NCI-H524 treated with DMSO at 0.1 percent for 48 hours (cell line): ENCODE measurements at regions not wholly inside any gene's neighbourhood (a gene's known extent, or its start where the extent isn't known, plus 50 kb on each side); places are given as distances from the start of the nearest gene placed in this dataset.

Source experiments
- DNase-seq: peaks from one replicate; lab custom pipeline; 2025; lab: John Stamatoyannopoulos, UW

DNA sequence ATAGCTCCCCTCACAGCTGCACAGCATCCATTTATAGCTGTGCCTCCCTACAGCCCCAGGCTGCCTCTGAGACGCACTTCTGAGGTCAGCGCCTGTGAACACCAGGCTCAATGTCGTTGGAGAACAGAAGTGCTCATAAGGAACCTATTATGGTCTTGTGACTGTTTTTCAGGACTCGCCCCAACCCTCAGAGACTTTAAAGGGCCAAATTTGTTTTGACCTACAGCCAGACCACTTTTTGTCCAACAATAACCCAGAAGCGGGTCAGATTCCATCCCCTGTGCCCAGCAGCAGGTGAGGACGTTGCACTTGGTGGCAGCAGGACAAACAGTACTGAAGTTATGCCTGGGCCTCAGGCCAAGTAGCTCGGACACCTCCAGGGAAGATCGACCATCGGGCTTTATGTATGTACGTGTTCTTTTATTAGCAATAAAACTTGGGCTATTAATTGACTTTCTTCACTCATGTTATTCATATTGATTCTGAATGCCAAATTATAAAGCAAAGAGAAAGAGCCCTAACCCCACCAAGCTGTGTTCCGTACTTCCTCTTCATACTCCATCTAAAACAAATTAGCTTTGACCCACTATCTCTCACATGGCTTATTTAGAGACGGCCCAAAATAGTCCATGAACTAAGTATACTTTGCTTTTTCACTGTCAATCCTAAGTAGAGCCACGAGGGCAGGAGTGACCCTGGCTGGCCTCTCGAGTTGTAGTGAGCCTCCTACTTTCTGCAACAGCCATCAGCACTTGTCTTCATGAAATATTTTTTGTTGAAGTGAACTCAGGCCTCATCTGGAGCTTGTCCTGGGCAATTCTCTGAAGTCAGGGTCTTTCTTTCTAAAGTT lies 92.3 kb upstream of the PAX6 start:
- DNase-seq, result no peak

DNA sequence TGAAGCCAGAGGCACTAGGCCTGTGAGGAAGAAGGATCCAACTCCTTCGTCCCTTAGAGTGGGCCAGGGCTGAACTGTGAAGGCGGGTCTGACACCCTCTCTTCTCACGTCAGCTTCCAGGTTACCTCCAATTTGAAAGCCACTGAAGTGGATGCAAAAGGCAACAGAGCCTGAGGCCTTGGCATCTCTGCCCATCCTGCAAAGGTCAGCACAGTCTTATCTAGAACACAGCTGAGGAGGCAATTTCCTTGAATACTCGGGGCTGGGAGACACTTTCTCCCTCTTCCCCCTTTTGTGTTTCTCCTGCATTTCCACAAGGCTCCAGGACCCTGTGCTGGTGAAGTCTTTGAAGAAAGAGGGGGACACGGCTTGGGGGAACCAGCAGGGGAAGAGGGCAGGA lies 91.6 kb upstream of the PAX6 start:
- no peak for DNase-seq

DNA sequence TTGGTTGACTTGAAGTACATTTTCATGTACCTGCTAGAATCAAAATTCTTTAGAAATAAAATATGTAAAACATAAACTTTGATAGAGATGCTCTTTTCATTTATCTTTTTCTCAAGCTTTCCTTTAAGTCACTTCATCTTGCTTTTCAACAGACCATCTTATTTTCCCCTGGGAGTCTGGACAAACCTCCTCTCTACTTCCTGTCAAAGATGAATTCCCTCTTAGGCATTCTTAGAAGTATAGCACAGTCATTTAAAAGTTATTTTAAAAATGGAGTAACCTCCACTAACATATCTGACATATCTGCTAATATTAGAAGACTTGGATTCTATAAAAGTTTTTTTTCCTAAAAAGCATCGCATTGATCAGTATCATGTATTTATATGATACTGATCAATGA lies 84.8 kb upstream of the PAX6 start:
- DNase-seq, result no peak

DNA sequence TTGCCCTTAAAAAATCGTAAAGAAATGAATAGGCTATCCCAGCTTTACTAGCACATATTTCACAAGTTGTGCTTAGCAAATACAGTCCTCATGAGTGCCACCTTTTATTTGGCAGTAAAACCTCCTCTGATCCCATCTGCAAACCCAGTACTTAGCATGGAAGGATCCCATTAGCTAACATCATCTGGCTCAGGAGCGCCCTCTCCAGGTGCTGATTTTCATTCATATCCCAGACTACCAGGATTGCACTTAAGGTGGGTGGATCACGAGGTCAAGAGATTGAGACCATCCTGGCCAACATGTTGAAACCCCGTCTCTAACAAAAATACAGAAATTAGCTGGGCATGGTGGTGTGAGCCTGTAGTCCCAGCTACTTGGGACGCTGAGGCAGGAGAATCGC lies 76.1 kb upstream of the PAX6 start:
- no peak for DNase-seq

DNA sequence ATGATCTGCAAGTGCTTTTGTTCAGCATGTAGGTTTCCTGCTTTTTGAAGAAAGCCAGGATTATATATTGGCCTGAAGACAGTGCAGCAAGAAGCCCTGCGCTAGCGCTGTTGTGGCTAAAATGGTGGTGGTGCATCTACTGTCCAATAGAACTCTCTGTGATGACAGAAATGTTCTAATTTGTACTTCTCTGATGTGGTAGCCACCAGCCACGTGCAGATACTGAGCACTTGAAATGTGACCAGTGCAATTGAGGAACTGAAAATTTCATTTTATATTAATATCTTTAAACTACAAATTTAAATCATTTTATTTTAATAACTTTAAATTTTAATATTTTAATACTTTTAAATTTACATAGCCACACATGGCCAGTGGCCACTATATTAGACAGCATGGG lies 73.0 kb upstream of the PAX6 start:
- DNase-seq, result no peak

DNA sequence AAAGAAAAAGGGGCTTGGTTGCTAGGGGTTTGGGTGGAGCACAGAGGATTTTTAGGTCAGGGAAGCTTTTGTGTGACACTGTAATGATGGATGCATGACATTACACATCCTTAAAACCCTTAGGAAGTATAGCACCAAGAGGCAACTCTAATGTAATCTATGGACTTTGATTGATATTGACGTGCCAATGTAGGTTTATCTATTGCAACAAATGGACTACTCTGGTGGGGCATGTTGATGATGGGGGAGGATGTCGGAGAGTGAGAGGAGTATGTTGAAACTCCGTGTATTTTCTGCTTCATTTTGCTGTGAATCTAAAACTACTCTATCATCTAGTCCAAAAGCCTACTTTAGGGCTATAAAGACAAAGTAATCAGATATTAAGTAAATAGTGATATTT lies 72.3 kb upstream of the PAX6 start:
- no peak for DNase-seq

DNA sequence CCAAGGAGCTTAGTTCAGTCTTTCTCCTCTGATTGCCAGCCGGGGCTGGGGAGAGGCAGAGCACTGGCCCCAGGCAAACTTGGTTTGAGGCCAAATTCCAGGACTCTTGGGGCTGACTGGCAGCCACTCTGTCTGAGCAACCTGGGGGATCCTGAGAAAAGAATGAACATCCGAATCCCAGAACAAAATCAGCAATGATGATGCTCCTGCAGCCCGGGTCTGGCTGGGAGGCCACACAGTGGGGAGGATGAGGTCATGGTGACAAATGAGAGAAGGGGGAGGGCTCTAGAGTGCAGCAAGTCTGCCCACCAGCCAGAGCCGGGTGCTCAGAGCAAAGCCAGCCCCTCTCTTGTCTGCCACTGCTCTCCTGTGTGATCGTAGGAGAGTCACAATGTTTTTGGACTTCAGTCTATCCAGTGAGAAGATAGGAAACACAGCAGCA lies 71.8 kb upstream of the PAX6 start:
- DNase-seq, result no peak

DNA sequence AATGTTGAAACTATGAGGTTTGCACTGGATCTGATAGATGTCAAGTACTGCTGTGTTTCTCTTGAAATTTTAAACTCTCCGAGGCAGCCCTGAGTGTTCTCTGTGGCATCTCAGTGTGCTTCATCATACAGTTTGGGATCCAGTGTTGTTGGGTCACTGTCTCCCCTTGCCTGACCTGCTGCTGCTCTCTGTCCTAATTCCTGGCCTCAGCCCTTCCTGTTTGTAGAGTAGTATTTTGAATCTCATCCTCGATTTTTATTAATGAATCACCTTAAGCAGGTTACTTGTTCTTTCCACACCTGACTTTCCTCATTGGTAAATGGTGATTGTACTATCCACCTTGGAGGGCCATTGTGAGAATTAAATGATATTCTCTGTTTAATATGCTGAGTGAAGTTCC lies 70.7 kb upstream of the PAX6 start:
- no peak for DNase-seq

DNA sequence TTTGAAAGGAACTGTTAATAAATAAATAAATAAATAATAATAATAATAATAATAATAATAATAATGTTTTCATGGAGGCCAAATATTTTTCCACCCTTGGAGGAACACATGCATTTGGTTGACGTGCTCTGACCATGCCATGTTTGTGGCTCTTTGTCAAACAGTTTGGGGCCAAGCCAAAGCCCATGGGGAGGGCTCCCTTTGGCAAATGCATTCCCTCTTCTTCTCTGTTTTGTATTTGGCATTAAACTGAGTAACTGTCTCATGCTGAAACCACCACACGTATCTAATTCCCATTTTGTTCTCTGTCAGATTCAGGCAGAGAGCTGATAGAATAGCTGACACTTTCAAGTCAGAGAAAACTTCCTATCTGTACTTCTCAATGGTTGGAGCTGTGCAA lies 68.6 kb upstream of the PAX6 start:
- DNase-seq, result no peak

DNA sequence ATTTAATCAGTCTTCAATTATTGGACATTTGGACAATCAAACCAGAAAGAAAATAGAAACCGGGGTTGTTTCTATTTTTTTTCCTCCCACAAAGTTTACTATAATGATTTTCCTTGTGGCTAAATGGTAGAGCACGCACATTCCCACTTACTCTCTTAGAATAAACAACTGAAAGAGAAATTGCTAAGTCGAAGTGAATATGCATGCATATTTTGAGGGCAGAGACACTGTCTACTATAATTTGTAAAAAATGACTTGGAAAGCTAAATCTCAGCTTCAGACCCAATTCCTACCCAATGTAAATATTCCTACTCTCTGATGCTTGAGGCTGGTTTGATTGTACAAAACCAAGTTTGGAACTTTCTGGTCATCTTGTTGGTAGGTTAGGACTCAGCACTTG lies 66.7 kb upstream of the PAX6 start:
- no peak for DNase-seq

DNA sequence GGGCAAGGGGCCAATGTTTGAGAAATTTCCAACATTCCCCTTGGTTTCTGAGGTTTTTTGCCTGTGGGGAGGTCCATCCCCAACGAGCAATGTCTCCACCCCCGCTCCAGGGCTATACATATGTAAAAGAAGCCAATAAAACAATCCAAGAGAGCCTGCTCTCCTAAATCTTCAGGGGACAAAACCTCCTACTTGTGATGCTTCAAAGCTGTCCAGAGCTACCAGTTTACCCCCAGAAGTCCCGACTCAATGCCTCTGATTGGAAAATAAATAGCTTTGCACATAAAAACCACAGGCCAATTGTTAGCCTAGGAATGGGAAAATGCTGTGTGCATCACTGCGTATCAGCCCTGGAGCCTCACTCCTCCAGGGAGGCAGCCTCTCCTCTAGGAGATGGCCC lies 66.0 kb upstream of the PAX6 start:
- DNase-seq, result no peak

DNA sequence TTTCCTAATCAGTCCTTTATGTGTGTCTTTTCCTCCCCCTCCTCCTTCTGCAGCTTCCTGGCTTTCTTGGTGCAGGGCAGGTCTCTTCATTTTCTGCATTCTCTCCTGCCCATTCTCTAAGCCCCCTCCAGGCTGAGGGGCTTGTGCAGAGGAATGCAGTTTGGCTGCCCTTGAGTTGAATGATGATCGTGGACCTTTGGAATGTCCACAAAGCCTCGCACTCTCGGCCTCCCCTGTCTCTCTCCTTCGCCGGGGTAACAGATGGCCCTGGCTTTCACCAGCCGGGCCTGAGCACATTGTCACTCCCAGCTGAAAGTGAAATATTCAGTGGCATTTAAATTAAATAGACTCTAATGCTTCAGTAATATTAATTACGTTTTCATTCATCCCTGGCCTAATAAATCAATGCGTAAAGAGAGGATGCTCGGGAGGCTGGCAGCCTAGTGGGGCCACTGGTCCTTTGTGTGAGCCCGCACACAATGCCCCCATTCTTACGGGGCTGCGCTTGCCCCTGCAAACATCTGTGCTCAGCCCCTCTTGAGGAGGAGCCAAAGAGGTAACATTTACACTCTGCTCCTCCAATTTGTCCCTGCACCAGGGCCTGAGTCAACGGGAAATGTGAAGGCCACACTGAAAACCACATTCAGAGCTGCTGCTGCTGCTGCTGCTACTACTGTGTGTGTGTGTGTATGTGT lies 64.9 kb upstream of the PAX6 start:
- DNase-seq, result no peak

DNA sequence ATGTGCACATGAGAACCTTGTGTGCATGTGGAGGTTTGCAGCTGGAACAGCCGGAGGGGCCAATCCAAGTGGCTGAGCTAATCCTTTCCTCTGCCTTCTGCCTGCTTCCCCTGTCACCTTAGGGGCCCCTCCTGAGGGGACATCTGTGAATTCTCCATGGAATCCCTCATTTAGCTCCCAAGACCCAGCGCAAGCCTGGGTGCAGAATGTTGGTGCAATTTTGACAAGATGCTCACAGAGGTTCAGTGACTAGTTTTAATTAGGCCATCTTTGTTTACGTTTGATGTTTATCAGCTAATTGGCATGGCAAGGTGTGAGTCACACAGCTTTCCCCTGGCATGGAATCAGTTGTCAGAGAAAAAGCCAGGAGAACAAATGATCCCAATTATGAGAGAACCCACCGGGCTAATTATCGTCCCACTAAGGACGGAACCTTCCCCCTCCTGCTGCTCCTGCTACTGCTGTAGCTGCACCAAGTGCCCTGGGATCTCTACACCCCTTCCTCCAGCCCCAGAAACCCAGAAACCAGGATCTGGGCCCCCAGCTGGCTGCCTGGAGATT lies 63.6 kb upstream of the PAX6 start:
- DNase-seq, result peak; percentile 77

DNA sequence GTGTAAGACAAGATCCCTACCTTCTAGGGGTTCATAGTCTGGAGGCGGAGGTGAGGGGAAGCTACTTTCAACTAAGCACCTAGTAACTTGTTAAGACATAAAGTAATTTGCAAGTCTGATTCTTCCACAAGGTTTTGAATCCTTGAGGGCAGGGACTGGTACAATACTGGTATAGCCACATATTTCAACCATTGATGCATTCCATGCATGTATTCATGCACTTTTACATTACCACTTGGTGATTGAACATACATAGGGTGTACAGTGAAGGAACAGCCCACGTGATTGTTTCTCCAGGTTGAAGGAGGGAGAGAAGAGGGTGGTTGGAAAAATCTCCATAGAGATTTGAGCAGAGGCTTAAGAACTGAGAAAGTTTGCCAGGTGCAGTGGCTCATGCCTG lies 62.0 kb upstream of the PAX6 start:
- no peak for DNase-seq

DNA sequence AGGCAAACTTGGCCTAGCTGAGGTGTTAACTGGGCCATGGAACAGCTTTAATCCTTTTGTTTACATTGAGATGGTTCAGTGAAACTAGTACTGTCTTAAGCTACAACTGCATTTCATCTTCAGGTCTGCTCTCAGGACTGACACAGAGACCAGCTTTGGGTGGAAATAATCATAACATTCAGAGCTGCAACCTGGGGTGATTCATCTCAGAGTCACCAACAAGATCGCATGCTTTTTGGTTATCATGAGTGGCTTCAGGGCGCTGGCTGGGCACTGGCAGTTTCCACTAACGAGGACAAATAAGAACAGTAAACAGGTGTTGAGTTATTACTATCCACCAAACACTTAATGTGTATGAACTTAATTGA lies 60.9 kb upstream of the PAX6 start:
- DNase-seq, result no peak

DNA sequence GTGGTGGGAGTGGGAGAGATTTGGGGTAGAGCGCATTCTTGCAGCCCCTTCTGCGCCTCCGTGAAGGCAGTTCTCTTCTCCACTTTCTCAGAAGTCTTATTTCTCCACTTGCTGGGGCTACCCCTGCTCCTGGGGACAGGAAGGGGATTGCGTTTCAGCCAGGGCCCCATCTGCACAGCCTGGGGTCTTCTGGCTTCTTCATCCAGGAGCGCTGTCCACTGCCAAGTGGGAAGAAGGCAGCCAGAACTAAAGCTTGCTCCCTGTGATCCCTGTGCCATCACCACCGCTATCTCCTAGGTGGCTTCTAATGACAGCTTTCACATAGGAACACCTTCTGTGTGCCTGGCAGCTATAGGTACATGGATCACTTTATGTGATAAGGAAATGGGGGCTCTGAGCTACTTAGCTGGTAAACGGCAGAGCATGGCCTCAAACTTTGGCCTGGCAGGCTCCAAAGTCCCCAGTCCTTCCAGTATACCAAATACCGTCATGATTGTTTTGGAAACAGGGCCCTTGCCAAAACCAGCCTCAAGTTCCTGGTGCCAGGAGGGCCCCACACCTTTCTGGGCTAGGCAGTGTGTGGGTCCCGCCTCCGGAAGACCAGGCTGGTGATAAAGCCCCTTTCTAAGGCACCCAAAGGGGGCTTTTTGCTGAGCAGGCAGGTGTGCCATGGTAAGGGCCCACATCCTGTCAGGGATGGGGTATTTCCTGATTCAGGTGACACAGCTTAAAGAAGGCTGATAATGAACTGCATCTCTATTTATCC lies 60.4 kb upstream of the PAX6 start:
- DNase-seq, result no peak

DNA sequence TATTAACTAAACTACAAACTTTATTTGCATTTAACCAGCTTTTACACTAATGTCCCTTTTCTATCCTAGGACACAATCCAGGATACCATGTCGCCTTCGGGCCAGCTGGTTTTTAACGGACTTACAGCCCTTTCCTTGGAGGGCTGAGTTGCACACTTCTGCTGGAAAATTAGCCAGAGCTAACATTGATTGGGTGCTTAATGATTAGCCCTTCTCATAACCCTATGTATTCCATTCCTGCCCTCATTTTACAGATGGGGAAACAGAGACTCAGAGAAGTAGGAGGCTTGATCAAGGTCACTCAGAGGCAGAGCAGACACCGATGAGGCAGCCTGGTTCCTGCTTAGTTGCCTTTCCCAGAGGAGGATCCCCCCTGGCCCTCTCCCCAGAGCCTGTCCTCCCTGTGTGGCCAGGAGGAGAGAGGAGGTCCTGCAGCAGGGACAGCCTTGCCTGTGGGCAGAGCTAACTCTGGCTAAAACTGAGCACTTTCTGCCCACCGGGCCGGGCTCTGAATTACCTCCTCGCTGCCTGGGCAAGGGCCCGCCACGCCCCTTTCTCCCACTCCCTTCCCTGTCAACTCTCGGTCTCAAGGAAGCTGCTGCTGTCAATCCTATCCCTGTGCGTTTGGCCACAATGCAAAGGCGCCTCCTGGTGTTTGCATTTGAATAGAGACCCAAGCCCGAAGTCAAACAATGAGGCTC lies 59.6 kb upstream of the PAX6 start:
- DNase-seq, result no peak

DNA sequence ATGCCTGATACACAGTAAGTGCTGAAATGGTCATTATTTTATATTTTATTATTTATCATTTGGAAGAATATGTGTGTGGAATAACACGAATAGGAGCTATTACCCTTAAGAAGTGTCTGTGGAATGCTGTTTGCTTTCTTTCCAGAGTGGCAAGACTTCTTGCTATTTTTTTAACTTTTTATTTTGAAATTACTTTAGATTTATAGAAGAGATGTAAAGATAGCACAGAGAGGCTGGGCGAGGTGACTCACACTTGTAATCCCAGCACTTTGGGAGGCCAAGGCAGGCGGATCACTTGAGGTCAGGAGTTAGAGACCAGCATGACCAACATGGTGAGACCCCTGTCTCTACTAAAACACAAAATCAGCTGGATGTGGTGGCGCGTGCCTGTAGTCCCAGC lies 58.9 kb upstream of the PAX6 start:
- DNase-seq, result no peak

DNA sequence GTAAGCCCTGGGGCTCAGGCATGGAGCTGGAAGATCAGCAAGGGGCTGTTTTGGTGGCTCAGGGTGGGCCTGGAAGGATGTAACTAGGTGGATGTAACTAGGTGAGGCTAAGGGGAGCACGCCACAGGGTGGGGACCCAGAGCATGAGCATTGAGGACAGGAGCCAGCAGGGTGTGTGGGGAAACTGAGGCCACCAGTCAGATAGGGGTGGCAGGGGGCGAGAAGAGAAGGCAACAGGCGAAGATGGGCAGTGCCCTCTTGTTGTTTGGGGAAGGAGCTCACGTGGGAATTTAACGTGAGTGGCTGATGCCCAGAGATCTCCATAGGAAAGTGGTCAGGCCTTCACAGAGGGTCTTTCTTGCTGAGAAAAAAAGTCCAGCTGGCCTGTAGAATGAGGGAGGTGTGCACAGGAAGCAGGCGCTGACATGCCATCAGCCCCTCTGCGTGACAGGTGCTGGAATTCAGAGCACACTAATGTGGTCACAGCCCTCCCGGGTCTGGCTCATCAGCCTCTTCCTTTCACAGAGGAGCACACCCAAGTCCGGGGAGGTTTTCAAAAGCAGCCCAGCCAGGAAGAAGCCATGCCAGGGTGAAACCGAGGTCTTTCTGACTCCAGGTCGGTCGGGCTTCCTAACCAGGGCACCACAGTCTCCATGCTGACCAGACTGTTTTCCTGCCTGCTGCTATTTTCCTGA lies 54.6 kb upstream of the PAX6 start:
- no peak for DNase-seq

DNA sequence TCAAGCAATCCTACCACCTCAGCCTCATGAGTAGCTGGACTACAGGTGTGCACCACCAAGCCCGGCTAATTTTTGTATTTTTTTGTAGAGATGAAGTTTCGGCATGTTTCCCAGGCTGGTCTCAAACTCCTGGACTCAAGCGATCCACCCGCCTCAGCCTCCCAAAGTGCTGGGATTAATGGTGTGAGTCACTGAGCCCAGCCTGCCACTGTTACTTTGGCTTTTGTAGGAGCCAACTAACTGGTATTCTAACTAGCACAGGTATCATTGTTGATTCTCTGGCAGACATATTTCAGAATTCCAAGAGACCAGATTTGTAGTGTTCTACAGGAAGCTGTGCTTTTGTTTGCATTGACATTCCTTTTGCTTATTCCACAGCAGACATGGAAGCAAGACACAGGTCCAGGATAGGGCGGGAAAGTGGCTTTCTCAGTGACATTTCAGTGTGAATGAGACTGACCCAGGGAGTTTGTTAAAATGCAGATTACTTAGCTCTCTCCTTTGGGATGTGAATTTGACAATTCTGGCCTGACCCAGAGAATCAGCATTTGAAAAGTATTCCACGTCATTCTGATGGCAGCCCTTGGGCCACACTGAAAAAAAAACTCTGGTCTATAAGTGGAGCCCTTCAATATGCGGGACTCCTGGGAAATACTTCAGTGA lies 52.2 kb upstream of the PAX6 start:
- no peak for DNase-seq

DNA sequence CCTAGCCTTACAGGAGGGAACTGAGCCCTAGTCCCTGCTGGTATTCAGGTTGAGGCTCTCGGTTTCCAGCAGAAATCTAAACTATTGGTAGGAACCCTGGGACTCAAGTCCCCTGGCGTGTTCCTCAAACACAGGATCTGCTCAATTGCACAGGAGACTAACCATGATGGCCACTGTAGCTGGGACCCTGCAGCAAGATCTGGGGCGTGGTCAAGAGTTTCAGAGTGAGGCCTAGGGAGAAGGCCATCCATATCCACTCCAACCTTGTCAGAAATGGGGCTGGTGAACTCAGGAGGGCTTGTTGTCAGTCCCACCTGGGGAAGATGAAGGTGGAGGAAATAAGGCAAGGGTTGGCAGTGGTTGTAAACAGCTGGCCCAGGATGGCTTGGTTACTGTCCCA lies 49.9 kb upstream of the PAX6 start:
- no peak for DNase-seq
